ENCODE measurements at regions not wholly inside any gene's neighbourhood (a gene's known extent, or its start where the extent isn't known, plus 50 kb on each side); places are given as distances from the start of the nearest gene placed in this dataset.
A peak's percentile ranks its signal among the peaks of the same experiment; 100 is the strongest.
"Not testable (repeated sequence)": the region's sequence is repeated elsewhere in the genome, so short reads cannot be mapped to it uniquely, and the experiment has no call there.

- no peak for DNase-seq
These were observed 794.7 kb downstream of the IPMK start for GRCh38 chr10:57472823-57473619.

- no peak for DNase-seq
These were observed 798.7 kb downstream of the IPMK start for GRCh38 chr10:57468894-57469432.

GRCh38 chr10:57465155-57465554 is 802.5 kb downstream of the IPMK start:
- no peak for DNase-seq

DNA sequence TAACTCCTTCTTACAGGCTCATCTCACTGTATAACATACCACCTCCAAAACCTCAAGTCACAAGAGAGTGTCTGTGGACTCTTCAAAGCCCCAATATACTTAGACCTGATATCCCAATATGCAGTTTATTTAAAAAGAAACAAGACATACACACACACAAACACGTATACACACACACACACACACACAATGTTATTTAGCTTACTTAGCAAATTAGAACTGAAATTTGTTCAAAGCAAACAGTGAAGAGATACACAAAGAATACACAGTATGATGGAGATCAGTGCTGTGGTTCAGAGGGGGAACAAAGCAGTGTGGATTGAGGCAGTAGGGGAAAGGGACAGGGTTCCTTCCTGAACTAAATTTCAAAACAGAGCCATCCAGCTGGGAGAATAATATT is 807.2 kb downstream of the IPMK start:
- DNase-seq, result no peak

GRCh38 chr10:57457972-57458512 is 809.7 kb downstream of the IPMK start:
- no peak for DNase-seq

GRCh38 chr10:57430376-57430775 is 837.3 kb downstream of the IPMK start:
- DNase-seq, result no peak

- no peak for DNase-seq
These were observed 846.8 kb downstream of the IPMK start for GRCh38 chr10:57420881-57421280.

DNA sequence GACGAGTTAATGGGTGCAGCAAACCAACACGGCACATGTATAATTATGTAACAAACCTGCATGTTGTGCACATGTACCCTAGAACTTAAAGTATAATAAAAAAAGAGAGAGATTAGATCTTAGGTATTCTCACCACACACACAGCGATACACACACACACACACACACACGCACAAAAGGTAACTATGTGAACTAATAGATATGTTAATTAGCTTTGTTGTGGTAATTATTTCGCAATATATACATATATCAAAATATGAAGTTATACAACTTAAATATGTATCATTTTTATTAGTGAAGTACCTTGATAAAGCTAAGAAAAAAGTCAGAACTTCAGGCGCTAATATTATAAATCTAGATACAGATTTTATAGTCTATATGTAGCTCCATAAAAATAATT is 849.2 kb downstream of the IPMK start:
- DNase-seq, result no peak

DNA sequence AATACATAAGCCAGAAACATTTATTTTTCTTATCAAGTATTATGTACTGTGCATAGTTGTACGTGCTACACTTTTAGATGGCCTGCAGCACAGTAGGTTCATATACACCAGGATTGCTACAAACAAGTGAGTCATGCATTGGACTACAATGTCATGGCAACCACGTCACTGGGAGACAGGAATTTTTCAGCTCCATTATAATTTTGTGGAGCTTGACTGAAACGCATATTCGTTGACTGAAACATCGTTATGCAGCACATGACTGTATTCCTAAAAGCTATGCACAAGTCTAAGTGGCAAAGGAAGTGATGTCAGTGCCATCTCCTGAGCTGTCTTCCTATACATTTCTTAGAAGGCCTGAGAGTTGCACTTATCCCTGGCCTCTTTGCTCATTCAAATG is 871.8 kb downstream of the IPMK start:
- DNase-seq, result no peak

DNA sequence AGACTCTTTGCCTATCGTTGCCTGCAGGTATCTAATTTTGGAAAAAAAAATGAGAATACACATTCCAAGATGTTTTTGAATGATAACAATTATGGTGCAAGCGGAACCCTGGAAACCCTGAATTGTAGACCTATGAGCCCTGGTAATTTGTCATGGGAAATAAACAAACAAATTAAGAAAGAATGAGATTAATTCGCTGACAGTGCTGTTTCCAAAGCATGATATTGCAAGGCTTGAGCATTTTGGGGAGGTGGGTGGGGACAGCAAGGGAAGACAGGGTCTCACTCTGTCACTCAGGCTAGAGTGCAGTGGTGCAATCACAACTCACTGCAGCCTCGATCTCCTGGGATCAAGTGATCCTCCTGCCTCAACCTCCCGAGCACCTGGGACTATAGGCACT is 900.3 kb downstream of the IPMK start:
- no peak for DNase-seq

- DNase-seq, result no peak
These were observed 904.9 kb downstream of the IPMK start for GRCh38 chr10:57362811-57363210.

- no peak for DNase-seq
These were observed 914.2 kb downstream of the IPMK start for GRCh38 chr10:57353403-57354003.

GRCh38 chr10:57351076-57351475 is 916.6 kb downstream of the IPMK start:
- no peak for DNase-seq

DNA sequence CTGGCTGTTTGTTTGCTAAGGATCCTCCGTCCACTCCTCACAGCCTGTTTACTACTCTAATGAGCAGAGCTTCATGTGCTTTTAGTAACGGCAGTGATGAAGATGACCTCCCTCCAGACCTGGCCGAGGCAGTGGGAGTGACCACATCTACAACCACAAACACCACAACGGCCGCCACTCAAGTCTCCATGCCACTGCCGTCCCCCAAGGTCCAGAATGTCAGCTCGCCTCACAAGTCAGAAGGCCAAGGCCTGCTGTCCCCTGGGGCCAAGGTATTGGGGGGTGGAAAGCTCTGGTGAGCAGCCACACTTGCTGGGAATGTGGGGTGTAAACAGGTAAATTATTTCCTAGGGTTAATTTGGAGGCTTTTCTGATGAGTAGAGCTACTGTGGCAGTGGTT is 926.4 kb downstream of the IPMK start:
- no peak for DNase-seq

DNA sequence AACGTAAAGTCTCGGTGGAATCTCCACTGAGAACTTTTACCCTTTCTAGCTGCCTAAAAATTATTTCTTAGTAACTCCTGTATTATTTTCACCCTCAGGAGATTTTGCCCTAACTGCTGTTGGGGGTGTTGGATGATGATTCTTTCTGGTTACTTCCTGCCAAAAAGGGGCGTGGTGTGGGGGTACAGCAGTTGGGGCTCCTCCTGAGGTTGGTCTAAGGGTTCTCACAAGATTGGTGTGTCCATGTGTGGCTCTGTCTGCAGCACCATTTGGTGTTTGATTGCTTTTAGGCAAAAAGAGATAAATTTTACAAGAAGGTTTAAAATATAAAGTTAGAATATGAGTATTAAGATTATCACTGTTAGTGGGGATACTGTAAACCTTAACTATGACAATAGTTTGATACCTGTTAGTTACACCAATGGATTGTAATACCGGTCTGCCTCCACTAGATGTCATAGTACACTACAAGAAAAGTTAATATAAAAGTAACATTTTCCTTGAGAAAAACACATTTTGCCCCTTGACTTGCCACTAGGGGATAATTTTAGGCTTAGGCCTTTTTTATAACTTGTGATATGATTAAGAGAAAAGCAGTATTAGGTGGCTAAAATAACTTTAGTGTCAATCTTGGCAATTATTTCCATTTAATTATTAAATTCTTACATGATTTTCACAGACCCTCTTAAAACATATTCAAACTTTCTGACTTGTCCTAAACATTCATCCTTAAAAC is 928.7 kb downstream of the IPMK start:
- peak; percentile 15 for DNase-seq

GRCh38 chr10:57336865-57337264 is 930.8 kb downstream of the IPMK start:
- DNase-seq, result no peak

GRCh38 chr10:57336341-57336740 is 931.4 kb downstream of the IPMK start:
- DNase-seq, result no peak

- no peak for DNase-seq
These were observed 933.2 kb downstream of the IPMK start for GRCh38 chr10:57334523-57334922.

DNA sequence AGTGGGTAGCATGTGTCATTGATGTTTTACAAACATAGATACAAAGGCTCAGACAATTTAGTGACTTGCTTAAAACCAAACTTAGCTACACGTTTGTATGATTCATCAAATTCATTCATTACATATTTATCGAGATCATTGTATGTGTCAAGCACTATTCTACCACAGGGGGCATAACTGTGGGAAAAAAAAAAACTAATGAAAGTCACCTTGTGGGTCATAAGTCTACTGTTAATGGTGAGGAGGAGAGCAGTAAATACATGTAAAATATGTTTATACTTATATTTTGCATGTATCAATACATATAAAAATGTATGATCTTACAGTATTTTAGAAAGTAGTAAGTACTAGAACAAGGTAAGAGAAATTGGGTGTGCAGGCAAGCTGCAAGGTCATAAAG is 933.8 kb downstream of the IPMK start:
- no peak for DNase-seq

DNA sequence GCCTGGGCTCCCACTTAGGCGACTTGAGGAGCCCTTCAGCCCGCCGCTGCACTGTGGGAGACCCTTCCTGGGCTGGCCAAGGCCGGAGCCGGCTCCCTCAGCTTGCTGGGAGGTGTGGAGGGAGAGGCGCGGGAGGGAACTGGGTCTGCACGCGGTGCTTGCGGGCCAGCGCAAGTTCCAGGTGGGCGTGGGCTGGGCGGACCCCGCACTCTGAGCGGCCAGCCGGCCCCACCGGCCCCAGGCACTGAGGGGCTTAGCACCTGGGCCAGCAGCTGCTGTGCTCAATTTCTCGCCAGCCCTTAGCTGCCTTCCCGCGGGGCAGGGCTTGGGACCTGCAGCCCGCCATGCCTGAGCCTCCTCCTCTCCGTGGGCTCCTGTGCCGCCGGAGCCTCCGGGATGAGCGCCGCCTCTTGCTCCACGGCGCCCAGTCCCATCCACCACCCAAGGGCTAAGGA is 946.3 kb downstream of the IPMK start:
- not testable (repeated sequence) for DNase-seq

GRCh38 chr10:57320416-57320815 is 947.3 kb downstream of the IPMK start:
- no peak for DNase-seq

GRCh38 chr10:57314046-57314445 is 953.0 kb upstream of the ZWINT start:
- no peak for DNase-seq

DNA sequence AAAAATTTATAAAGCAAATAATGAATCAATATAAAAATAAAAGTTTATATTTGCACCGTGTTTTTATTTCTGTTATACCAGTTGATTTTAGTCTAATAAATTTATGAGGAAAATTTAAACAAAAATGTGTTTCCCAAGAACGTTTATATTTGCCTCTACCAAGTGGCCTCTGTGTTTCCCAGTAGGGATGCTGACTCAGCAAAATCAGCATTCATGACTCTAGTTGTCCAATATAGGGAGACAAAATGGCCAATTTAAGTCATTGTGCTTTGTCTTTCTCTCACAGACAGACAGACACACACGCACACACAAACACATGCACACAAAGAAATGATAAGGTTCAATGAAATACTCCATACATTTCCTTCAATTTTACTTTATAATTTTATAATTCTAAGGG is 942.5 kb upstream of the ZWINT start:
- DNase-seq, result no peak
